Activated gamma-delta T cell treated with anti-CD3 and anti-CD28 coated beads, Interleukin-2, amount 50 U/mL, for 16 hours (primary cell): ENCODE measurements at regions not wholly inside any gene's neighbourhood (a gene's known extent, or its start where the extent isn't known, plus 50 kb on each side); places are given as distances from the start of the nearest gene placed in this dataset.
"Not testable (repeated sequence)": the region's sequence is repeated elsewhere in the genome, so short reads cannot be mapped to it uniquely, and the experiment has no call there.

ENCODE experiments used
- DNase-seq: peaks from one replicate; pipeline ENCODE4 v3.0.0-alpha.2; 2020; ENCODE audit warnings: low read depth

DNA sequence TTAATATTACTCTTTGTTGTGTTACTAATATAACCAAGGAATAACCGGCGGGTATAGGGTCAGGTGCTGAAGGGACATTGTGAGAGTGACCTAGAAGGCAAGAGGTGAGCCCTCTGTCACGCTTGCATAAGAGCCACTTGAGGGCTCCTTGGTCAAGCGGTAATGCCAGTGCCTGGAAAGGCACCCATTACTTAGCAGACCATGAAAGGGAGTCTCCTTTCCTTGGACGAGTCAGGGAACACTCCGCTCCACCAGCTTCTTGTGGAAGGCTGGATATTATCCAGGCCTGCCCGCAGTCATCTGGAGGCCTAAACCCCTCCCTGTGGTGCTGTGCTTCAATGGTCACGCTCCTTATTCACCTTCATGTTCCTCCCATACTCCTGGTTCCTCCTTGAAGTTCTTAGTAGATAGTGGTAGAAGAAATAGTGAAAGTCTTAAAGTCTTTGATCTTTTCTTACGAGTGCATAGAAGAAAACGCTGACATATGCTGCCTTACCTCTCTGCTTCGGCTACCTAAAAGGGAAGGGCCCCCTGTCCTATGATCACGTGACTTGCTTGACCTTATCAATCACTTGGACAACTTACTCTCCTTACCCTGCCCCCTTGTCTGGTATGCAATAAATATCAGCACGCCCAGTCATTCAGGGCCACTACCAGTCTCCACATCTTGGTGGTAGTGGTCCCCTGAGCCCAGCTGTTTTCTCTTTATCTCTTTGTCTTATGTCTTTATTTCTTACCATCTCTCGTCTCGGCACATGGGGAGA is 59.6 kb upstream of the DMRTB1 start:
- not testable (repeated sequence) for DNase-seq

DNA sequence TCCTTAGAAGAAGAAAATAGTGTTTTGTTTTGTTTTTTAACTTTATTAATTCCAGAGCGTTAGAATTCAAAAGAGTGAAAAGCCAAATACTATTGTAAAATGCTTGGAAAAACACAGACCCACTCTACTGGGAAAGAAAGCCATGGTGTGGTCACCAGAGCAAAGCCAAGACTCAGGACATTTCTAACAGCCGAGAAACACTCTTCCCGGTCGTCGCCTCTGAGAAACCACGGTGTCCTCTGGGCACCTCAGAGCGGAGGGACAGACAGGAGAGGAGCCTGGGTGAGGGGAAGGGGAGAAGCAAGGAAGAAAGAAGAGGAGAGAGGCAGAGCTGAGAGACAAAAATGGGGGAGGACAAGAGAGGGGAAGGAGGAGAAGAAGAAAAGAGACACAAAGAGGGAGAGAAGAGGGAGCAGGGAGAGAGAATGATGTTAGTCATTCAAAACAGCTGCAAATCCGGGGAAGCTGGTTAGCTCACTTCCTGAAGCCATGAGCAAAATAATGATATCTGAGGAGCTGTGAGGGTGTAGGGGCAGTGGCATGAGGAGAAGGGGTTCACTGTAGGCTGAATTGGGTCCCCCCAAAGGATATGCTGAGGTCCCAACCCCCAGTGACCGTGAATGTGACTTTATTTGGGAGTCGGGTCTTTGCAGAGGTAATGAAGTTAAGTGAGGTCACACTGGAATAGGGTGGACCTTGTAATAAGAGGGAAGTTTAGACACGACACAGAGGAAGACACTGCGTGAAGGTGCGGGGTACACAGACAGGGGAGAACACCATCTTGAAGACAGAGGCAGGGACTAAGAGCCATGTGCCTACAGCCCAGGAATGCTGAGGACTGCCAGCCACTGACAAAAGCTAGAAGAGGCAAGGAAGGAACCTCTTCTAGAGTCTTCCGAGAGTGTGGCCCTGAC is 58.2 kb upstream of the DMRTB1 start:
- no peak for DNase-seq

DNA sequence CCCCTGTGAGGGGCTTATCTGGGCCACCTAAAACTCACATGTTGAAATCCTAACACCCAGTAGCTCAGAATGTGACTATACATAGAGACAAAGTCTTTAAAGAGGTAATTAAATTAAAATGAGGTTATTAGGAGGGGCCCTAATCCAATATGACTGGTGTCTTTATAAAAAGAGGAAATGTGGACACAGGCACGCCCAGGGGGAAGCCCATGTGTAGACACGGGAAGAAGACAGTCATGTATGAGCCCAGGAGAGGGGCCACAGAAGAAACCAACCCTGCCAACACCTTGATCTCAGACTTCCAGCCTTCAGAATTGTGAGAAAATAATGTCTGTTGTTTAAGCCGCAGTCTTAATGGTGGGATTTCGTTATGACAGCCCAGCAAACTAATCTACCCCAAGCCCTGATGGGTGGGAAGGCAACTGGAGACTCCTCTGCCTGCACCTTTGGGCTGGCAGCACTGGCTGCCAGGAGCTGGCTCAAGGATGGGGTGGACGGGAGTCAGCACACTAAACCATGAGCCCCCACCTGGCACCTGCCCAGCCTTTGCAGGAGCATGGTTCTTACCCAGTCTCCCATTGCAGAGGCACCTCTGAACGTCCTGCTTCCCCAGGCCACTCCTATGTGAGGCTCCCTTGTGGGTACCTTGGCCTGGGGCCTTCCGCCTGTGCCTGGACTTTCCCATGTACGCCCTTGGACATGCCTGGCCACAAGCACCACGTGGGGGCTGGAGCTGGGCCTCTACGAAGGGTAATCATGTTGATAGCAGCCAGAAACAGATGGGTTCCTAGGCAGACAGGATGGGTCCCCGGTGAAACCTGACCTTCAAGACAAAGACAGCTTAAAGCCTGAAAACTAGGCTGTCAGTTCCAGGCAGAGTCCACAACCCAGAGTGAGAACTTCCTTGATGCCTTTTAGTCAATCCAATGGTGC is 57.1 kb upstream of the DMRTB1 start:
- DNase-seq, result no peak

DNA sequence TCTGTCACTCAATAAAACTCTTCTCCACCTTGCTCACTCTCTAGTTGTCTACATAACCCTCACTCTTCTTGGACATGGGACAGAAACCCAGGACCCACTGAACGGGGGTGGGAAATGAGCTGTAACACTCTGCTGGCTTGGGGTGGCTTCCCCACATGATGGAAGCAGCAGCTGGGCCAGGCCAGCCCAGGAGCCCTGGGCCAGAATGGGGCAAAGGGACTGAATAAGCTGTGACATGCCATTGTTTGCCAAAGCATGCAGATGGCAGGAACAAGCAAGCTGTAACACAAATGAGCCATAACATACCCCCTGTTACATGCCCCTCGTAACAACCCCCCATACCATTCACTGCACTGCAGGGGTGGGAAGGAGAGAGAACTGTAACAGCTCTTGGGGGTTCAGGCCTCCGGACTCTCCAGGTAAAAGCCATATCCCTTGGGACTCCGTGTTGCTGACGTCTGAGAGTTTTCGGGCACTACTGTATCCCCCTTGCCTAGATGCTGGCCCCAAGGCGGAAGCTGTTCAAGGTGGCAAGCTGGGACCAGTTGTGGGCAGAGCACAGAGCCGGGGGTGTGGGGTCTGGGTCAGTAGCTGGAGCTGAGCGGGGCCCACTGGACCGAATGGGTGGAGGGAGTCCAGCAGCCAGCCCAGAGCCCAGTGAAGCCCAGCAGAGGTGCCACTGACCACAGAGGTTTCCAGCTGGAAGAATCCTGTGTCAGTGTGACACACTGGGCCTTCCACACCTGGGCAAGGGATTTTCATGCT is 56.1 kb upstream of the DMRTB1 start:
- DNase-seq, result no peak

DNA sequence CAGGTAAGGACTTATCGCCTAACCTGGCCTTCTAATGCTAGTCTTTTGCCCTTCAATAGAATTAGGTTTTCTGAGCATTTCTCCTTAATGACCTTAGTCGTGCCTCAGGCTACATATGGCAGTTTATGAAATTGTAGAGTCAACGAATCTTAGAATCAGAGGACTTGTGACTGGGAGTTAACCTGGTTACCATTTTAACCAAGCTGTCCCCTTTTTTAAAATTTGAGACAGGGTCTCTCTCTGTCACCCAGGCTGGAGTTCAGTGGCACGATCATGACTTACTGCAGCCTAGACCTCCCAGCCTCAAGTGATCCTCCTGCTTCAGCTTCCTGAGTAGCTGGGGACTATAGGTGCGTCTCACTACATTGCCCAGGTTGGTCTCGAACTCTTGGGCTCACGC is 53.5 kb upstream of the DMRTB1 start:
- DNase-seq, result no peak

DNA sequence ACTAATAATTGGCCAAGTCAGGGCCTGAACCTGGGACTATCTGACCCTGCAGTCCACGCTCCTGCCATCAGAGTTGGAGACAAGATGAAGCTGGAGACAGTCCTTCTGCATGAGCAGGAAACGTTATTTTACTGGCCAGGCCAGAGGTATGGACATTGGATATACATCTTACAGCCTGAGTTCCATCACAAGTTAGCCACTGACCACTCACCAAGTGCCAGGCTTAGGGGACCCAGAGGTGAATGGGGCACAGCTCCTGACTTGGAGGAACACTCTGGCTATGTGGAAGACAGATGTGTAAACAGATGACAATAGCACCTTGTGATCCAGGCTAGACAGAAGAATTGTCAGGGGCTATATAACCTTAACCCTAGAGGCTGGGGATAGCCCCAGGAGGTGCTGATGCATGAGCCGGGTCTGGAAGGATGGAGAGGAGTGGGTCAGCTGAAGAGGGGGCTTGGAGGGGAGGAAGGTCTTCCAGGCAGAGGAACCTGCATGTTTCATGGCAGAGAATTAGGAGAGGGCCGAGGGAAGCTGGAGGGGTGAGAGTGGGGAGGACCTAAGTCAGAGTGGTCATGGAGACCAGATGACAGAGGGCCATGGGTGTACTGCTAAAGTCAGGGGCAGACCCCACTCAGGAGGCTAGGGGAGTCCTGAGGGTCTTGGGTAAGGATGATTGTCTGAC is 52.5 kb upstream of the DMRTB1 start:
- DNase-seq, result no peak

DNA sequence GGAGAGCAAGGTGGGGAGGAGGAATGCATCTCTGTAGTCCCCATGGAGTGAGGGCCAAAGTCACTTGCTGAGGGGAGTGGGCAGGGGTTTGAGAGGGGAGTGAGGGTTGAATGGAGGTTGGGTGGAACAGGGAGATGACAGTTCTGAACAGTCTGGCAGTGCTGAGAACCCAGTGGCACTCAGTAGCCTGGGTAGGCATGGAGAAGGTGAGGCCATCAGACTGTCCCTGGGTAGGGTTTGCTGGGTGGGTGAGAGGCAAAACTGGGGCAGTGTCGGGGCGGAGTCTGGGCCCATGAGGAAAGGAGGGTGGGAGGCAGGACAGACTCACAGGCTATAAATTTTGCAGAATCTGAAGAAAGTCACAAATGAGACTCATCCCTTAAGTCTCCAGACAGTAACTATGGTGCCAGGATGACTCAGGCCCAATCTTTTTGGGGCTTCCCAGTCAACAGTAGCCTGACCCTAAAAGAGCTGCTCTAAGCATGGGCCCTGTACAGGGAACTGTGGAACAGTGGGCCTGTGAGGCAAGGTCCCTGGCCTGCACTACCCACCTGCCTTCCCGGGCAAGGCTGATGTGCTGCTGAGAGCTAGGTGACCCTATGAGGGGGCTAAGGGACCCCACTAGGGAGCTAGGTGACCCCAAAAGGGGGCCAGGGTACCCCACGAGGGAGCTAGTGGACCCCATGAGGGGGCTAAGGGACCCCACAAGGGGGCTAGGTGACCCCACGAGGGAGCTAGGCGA is 51.0 kb upstream of the DMRTB1 start:
- DNase-seq, result no peak

DNA sequence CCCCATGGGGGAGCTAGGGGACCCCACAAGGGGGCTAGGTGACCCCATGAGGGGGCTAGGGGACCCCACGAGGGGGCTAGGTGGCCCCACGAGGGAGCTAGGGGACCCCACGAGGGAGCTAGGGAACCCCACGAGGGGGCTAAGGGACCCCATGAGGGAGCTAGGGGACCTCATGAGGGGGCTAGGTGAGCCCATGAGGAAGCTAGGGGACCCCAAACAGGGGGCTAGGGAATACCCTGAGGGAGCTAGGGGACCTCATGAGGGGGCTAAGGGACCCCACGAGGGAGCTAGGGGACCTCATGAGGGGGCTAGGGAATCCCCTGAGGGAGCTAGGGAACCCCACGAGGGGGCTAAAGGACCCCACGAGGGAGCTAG is 50.5 kb upstream of the DMRTB1 start:
- DNase-seq, result no peak

DNA sequence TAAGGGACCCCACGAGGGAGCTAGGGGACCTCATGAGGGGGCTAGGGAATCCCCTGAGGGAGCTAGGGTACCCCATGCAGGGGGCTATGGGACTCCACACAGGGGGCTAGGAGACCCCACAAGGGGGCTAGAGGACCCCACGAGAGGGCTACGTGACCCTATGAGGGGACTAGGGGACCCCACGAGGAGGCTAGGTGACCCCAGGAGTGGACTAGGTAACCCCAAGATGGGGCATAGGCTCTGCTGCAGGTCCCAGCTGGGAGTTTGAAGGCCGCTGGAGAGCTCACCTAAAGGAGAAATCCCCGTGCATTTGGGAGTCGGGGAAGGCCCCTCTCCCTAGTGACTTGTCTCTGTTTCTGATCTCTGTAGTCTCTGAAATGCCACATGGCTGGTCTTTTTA is 50.0 kb upstream of the DMRTB1 start:
- DNase-seq, result no peak
